HAP-1 (cell line): ENCODE measurements at regions not wholly inside any gene's neighbourhood (a gene's known extent, or its start where the extent isn't known, plus 50 kb on each side); places are given as distances from the start of the nearest gene placed in this dataset.

Experiments
- DNase-seq, 2 experiments: peaks; one replicate each; pipeline ENCODE4 v3.0.0-alpha.2; 2016 to 2020; ENCODE audit warnings: low spot score in 2 of 2
- H3K27me3 ChIP-seq: fragments of 250-450 bp; sonication (Bioruptor Pico); 2 replicates; pipeline ENCODE4 v1.5.1; 2020; ENCODE audit warnings: low read depth, mild to moderate bottlenecking, moderate library complexity
- H3K36me3 ChIP-seq: fragments of 250-450 bp; sonication (Bioruptor Pico); replicated peaks from 2 replicates; pipeline ENCODE4 v1.5.1; 2020; ENCODE audit warnings: mild to moderate bottlenecking
- H3K4me1 ChIP-seq: fragments of 250-450 bp; sonication (Bioruptor Pico); 2 replicates; pipeline ENCODE4 v1.5.1; 2020; ENCODE audit warnings: mild to moderate bottlenecking
- H3K4me3 ChIP-seq: fragments of 250-450 bp; sonication (Bioruptor Pico); 2 replicates; pipeline ENCODE4 v1.5.1; 2020; ENCODE audit warnings: mild to moderate bottlenecking, moderate library complexity
- H3K9me3 ChIP-seq: fragments of 250-450 bp; sonication (Bioruptor Pico); 2 replicates; pipeline ENCODE4 v1.5.1; 2020; ENCODE audit warnings: mild to moderate bottlenecking, moderate library complexity
- in situ Hi-C: fragments of 300-500 bp; cut with MboI; formaldehyde crosslinking; loops from 3 replicates; pipeline ENCODE4 v1.14.3; 2020; ENCODE audit warnings: low sequenced_read_pairs, inconsistent platforms, mixed read lengths

GRCh38 chr6:128827675-128828464 is 55.1 kb upstream of the LAMA2 start:
- Histone ChIP-seq H3K4me3 (no peak overlapping the region), H3K9me3 (peaks cover 7% of the 10 kb centered on the region; the same call in 1 of the 2 replicates), H3K27me3 (no peaks in the 10 kb centered on the region), H3K4me1 (no peaks in the 10 kb centered on the region), H3K36me3 (no peaks in the 10 kb centered on the region)
- DNase-seq = no peak
- in situ Hi-C loops = no loop called here

- no peaks in the 10 kb centered on the region for H3K4me1 ChIP-seq
- in situ Hi-C loops = no loop called here
- H3K9me3 ChIP-seq = peaks cover 7% of the 10 kb centered on the region; the same call in 1 of the 2 replicates
- H3K27me3 ChIP-seq = no peaks in the 10 kb centered on the region
- H3K36me3 ChIP-seq = no peaks in the 10 kb centered on the region
- DNase-seq = no peak
- H3K4me3 ChIP-seq = no peak overlapping the region
These were observed 56.3 kb upstream of the LAMA2 start for GRCh38 chr6:128826606-128827005.

- Histone ChIP-seq H3K9me3 (no peaks in the 10 kb centered on the region), H3K4me1 (peaks cover 10% of the 10 kb centered on the region), H3K4me3 (no peak overlapping the region), H3K36me3 (no peaks in the 10 kb centered on the region), H3K27me3 (no peaks in the 10 kb centered on the region)
- DNase-seq = no peak
- in situ Hi-C loops = no loop called here
These were observed 60.7 kb upstream of the LAMA2 start for GRCh38 chr6:128822271-128822670.

GRCh38 chr6:128821116-128821515 is 61.8 kb upstream of the LAMA2 start:
- no peaks in the 10 kb centered on the region for H3K27me3 ChIP-seq
- H3K9me3 ChIP-seq = no peaks in the 10 kb centered on the region
- H3K4me1 ChIP-seq = peaks cover 10% of the 10 kb centered on the region
- no peaks in the 10 kb centered on the region for H3K36me3 ChIP-seq
- DNase-seq = no peak
- H3K4me3 ChIP-seq = no peak overlapping the region
- in situ Hi-C loops = no loop called here

- H3K27me3 ChIP-seq = no peaks in the 10 kb centered on the region
- no peak overlapping the region for H3K4me3 ChIP-seq
- DNase-seq = no peak
- in situ Hi-C loops = no loop called here
- H3K4me1 ChIP-seq = peaks cover 24% of the 10 kb centered on the region
- H3K36me3 ChIP-seq = no peaks in the 10 kb centered on the region
- H3K9me3 ChIP-seq = no peaks in the 10 kb centered on the region
These were observed 74.1 kb upstream of the LAMA2 start for GRCh38 chr6:128808856-128809255.

GRCh38 chr6:128807577-128807976 is 75.4 kb upstream of the LAMA2 start:
- H3K4me1 ChIP-seq = peaks cover 24% of the 10 kb centered on the region
- H3K36me3 ChIP-seq = no peaks in the 10 kb centered on the region
- H3K9me3 ChIP-seq = no peaks in the 10 kb centered on the region
- H3K4me3 ChIP-seq = no peak overlapping the region
- peak in 1 of 2 experiments; percentile 81 for DNase-seq
- in situ Hi-C loops = no loop called here
- H3K27me3 ChIP-seq = no peaks in the 10 kb centered on the region

GRCh38 chr6:128806261-128806660 is 76.7 kb upstream of the LAMA2 start:
- no peaks in the 10 kb centered on the region for H3K27me3 ChIP-seq
- no peaks in the 10 kb centered on the region for H3K9me3 ChIP-seq
- H3K4me1 ChIP-seq = peaks cover 24% of the 10 kb centered on the region
- H3K4me3 ChIP-seq = no peak overlapping the region
- in situ Hi-C loops = no loop called here
- no peaks in the 10 kb centered on the region for H3K36me3 ChIP-seq
- no peak for DNase-seq

- in situ Hi-C loops = no loop called here
- H3K9me3 ChIP-seq = no peaks in the 10 kb centered on the region
- no peaks in the 10 kb centered on the region for H3K36me3 ChIP-seq
- H3K4me3 ChIP-seq = no peak overlapping the region
- DNase-seq = no peak
- no peaks in the 10 kb centered on the region for H3K27me3 ChIP-seq
- peaks cover 22% of the 10 kb centered on the region for H3K4me1 ChIP-seq
These were observed 79.0 kb upstream of the LAMA2 start for GRCh38 chr6:128803911-128804310.

- H3K4me3 ChIP-seq = no peak overlapping the region
- peaks cover 6% of the 10 kb centered on the region; the same call in 1 of the 2 replicates for H3K4me1 ChIP-seq
- in situ Hi-C loops = no loop called here
- H3K9me3 ChIP-seq = no peaks in the 10 kb centered on the region
- no peaks in the 10 kb centered on the region for H3K36me3 ChIP-seq
- no peak for DNase-seq
- H3K27me3 ChIP-seq = no peaks in the 10 kb centered on the region
These were observed 81.3 kb upstream of the LAMA2 start for GRCh38 chr6:128801621-128802020.

- H3K36me3 ChIP-seq = no peaks in the 10 kb centered on the region
- in situ Hi-C loops = no loop called here
- H3K4me3 ChIP-seq = no peak overlapping the region
- no peaks in the 10 kb centered on the region for H3K27me3 ChIP-seq
- peak in 1 of 2 experiments; percentile 98 for DNase-seq
- H3K9me3 ChIP-seq = no peaks in the 10 kb centered on the region; the same call in 1 of the 2 replicates
- H3K4me1 ChIP-seq = peaks cover 15% of the 10 kb centered on the region
These were observed 98.7 kb upstream of the LAMA2 start for GRCh38 chr6:128784266-128784665.

GRCh38 chr6:128768187-128768586 is 114.8 kb upstream of the LAMA2 start:
- no peaks in the 10 kb centered on the region for H3K36me3 ChIP-seq
- H3K27me3 ChIP-seq = no peaks in the 10 kb centered on the region
- DNase-seq = no peak
- peaks cover 6% of the 10 kb centered on the region; the same call in 1 of the 2 replicates for H3K9me3 ChIP-seq
- H3K4me3 ChIP-seq = no peak overlapping the region
- peaks cover 4% of the 10 kb centered on the region; the same call in 1 of the 2 replicates for H3K4me1 ChIP-seq
- in situ Hi-C loops = no loop called here

- in situ Hi-C loops = no loop called here
- peaks cover 6% of the 10 kb centered on the region for H3K9me3 ChIP-seq
- H3K4me1 ChIP-seq = peaks cover 4% of the 10 kb centered on the region; the same call in 1 of the 2 replicates
- no peaks in the 10 kb centered on the region for H3K36me3 ChIP-seq
- no peak overlapping the region for H3K4me3 ChIP-seq
- DNase-seq = no peak
- H3K27me3 ChIP-seq = no peaks in the 10 kb centered on the region
These were observed 115.2 kb upstream of the LAMA2 start for GRCh38 chr6:128767705-128768104.

- Histone ChIP-seq H3K36me3 (no peaks in the 10 kb centered on the region), H3K27me3 (no peaks in the 10 kb centered on the region), H3K4me1 (peaks cover 4% of the 10 kb centered on the region; the same call in 1 of the 2 replicates), H3K4me3 (no peak overlapping the region), H3K9me3 (peaks cover 6% of the 10 kb centered on the region)
- in situ Hi-C loops = no loop called here
- no peak for DNase-seq
These were observed 115.8 kb upstream of the LAMA2 start for GRCh38 chr6:128767150-128767549.

GRCh38 chr6:128763599-128764300 is 119.2 kb upstream of the LAMA2 start:
- Histone ChIP-seq H3K9me3 (peaks cover 6% of the 10 kb centered on the region), H3K36me3 (no peaks in the 10 kb centered on the region), H3K27me3 (no peaks in the 10 kb centered on the region), H3K4me3 (no peak overlapping the region), H3K4me1 (peaks cover 4% of the 10 kb centered on the region; the same call in 1 of the 2 replicates)
- in situ Hi-C loops = no loop called here
- no peak for DNase-seq
